PC-9 (cell line): ENCODE measurements at regions not wholly inside any gene's neighbourhood (a gene's known extent, or its start where the extent isn't known, plus 50 kb on each side); places are given as distances from the start of the nearest gene placed in this dataset.

Experiments
- CTCF ChIP-seq: fragments of 200-600 bp; sonication (generic); conservative IDR thresholded peaks from 2 replicates; pipeline ENCODE4 v1.6.1; 2017; ENCODE audit warnings: mixed run types, antibody characterized with exemption, mild to moderate bottlenecking, moderate library complexity
- EZH2 ChIP-seq: fragments of 200-600 bp; sonication (generic); IDR thresholded peaks from 2 replicates; pipeline ENCODE4 v1.8.0; 2017; ENCODE audit warnings: antibody characterized with exemption, low read depth

- TF ChIP-seq CTCF (no peak), EZH2 (no peak)
These were observed 279.5 kb downstream of the ZNF536 start for GRCh38 chr19:30651691-30652090.
